ENCODE measurements at regions not wholly inside any gene's neighbourhood (a gene's known extent, or its start where the extent isn't known, plus 50 kb on each side); places are given as distances from the start of the nearest gene placed in this dataset.
"Not testable (repeated sequence)": the region's sequence is repeated elsewhere in the genome, so short reads cannot be mapped to it uniquely, and the experiment has no call there.

DNA sequence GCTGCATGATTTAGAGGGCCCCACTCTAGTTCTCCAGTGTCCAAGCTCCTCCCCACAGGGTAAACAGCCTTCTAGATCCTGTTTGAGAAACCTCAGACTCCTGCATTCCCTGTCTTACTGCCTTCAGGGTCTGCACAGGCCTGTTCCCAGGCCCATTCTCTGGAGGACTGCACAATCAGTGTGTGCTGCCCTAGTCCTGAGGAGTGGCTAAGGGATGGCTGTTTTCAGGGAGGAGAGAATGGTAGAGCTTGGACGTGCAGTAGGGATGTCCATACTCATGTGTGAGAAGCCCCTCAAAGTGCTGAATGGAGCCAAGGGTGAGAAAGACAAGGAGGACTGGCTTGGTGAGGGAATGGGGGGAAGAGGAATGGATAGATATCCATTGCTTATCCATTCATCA, 103.8 kb upstream of the CCDC90B start:
- ChIA-PET POLR2A (no interaction called here), CTCF (no interaction called here)
- Histone ChIP-seq H3K27ac (ENCODE audit: extremely low read depth, low read depth, low read length) (no peak overlapping the region), H3K36me3 (ENCODE audit: control insufficient read depth in 2 of 2, insufficient read depth in 1 of 2, low read length in 2 of 2) (no peaks in the 10 kb centered on the region), H3K9me3 (ENCODE audit: control insufficient read depth, insufficient read depth, low read depth, low read length) (no peaks in the 10 kb centered on the region), H3K4me1 (ENCODE audit: control insufficient read depth, insufficient read depth, low read length) (no peaks in the 10 kb centered on the region), H3K4me3 (ENCODE audit: low read depth, low read length) (no peak overlapping the region)
- TF ChIP-seq SP2 (tag by site-specific recombination; IDR thresholded peaks at IDR 0.05) = no peak
- TF ChIP-seq ZNF221 (tag by site-specific recombination; IDR thresholded peaks at IDR 0.05; ENCODE audit: borderline replicate concordance) = no peak
- no peak for TF ChIP-seq ZNF768 (tag by site-specific recombination; IDR thresholded peaks at IDR 0.05)
- TF ChIP-seq ZNF37A (tag by site-specific recombination; IDR thresholded peaks at IDR 0.05) = no peak
- TF ChIP-seq ZNF555 (tag by site-specific recombination; conservative IDR thresholded peaks at IDR 0.05) = no peak
- no peak for TF ChIP-seq ZNF664 (tag by site-specific recombination; IDR thresholded peaks at IDR 0.05)
- TF ChIP-seq ZNF423 (tag by site-specific recombination; IDR thresholded peaks at IDR 0.05) = no peak
- TF ChIP-seq, protein P1, sequence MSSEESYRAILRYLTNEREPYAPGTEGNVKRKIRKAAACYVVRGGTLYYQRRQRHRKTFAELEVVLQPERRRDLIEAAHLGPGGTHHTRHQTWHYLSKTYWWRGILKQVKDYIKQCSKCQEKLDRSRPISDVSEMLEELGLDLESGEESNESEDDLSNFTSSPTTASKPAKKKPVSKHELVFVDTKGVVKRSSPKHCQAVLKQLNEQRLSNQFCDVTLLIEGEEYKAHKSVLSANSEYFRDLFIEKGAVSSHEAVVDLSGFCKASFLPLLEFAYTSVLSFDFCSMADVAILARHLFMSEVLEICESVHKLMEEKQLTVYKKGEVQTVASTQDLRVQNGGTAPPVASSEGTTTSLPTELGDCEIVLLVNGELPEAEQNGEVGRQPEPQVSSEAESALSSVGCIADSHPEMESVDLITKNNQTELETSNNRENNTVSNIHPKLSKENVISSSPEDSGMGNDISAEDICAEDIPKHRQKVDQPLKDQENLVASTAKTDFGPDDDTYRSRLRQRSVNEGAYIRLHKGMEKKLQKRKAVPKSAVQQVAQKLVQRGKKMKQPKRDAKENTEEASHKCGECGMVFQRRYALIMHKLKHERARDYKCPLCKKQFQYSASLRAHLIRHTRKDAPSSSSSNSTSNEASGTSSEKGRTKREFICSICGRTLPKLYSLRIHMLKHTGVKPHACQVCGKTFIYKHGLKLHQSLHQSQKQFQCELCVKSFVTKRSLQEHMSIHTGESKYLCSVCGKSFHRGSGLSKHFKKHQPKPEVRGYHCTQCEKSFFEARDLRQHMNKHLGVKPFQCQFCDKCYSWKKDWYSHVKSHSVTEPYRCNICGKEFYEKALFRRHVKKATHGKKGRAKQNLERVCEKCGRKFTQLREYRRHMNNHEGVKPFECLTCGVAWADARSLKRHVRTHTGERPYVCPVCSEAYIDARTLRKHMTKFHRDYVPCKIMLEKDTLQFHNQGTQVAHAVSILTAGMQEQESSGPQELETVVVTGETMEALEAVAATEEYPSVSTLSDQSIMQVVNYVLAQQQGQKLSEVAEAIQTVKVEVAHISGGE (tag by site-specific recombination; conservative IDR thresholded peaks at IDR 0.05; ENCODE audit: low read depth) = no peak
- TF ChIP-seq, protein P2, sequence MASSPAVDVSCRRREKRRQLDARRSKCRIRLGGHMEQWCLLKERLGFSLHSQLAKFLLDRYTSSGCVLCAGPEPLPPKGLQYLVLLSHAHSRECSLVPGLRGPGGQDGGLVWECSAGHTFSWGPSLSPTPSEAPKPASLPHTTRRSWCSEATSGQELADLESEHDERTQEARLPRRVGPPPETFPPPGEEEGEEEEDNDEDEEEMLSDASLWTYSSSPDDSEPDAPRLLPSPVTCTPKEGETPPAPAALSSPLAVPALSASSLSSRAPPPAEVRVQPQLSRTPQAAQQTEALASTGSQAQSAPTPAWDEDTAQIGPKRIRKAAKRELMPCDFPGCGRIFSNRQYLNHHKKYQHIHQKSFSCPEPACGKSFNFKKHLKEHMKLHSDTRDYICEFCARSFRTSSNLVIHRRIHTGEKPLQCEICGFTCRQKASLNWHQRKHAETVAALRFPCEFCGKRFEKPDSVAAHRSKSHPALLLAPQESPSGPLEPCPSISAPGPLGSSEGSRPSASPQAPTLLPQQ (tag by site-specific recombination; IDR thresholded peaks at IDR 0.05) = no peak
- TF ChIP-seq ZNF654 (tag by site-specific recombination; IDR thresholded peaks at IDR 0.05; ENCODE audit: low read depth) = no peak
- TF ChIP-seq, protein P3, sequence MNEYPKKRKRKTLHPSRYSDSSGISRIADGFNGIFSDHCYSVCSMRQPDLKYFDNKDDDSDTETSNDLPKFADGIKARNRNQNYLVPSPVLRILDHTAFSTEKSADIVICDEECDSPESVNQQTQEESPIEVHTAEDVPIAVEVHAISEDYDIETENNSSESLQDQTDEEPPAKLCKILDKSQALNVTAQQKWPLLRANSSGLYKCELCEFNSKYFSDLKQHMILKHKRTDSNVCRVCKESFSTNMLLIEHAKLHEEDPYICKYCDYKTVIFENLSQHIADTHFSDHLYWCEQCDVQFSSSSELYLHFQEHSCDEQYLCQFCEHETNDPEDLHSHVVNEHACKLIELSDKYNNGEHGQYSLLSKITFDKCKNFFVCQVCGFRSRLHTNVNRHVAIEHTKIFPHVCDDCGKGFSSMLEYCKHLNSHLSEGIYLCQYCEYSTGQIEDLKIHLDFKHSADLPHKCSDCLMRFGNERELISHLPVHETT (tag by site-specific recombination; IDR thresholded peaks at IDR 0.05) = no peak

DNA sequence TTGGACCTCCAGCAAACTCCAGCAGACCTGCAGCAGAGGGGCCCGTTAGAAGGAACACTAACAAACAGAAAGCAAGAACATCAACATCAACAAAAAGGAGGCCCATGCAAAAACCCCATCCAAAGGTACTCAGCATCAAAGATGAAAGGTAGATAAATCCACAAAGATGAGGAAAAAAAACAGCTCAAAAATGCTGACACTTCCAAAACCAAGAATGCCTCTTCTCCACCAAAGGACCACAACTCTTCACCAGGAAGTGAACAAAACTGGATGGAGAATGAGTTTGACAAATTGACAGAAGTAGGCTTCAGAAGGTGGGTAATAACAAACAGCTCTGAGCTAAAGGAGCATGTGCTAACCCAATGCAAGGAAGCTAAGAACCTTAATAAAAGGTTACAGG, 97.7 kb upstream of the CCDC90B start:
- H3K27ac ChIP-seq (ENCODE audit: extremely low read depth, low read depth, low read length); H3K4me3 ChIP-seq (ENCODE audit: low read depth, low read length); H3K36me3 ChIP-seq (ENCODE audit: control insufficient read depth in 2 of 2, insufficient read depth in 1 of 2, low read length in 2 of 2); H3K4me1 ChIP-seq (ENCODE audit: control insufficient read depth, insufficient read depth, low read length); CTCF ChIA-PET; H3K9me3 ChIP-seq (ENCODE audit: control insufficient read depth, insufficient read depth, low read depth, low read length); POLR2A ChIA-PET: not testable (repeated sequence)

DNA sequence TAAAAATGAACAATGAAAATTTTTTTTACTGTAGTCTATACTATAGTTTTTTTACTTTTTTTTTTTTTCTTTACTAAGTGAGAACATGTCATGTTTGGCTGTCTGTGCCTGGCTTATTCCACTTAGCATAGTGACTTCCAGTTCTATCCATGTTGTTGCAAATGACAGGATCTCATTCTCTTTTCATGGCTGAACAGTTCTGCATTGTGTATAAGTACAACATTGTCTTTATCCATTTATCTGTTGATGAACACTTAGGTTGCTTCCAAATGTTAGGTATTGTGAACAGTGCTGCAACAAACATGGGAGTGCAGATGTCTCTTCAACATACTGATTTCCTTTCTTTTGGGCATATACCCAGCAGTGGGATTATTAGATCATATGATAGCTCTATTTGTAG, 88.1 kb upstream of the CCDC90B start:
- Histone ChIP-seq H3K4me3 (ENCODE audit: low read depth, low read length) (no peak overlapping the region), H3K27ac (ENCODE audit: extremely low read depth, low read depth, low read length) (no peak overlapping the region), H3K36me3 (ENCODE audit: control insufficient read depth in 2 of 2, insufficient read depth in 1 of 2, low read length in 2 of 2) (no peaks in the 10 kb centered on the region), H3K4me1 (ENCODE audit: control insufficient read depth, insufficient read depth, low read length) (no peaks in the 10 kb centered on the region), H3K9me3 (ENCODE audit: control insufficient read depth, insufficient read depth, low read depth, low read length) (no peaks in the 10 kb centered on the region)
- ChIA-PET CTCF (no interaction called here), POLR2A (no interaction called here)
- no peak for TF ChIP-seq ZNF610 (tag by site-specific recombination; IDR thresholded peaks at IDR 0.05; ENCODE audit: borderline replicate concordance)
- TF ChIP-seq SCRT1 (tag by site-specific recombination; IDR thresholded peaks at IDR 0.05; ENCODE audit: borderline replicate concordance) = no peak
- no peak for TF ChIP-seq SP7 (tag by site-specific recombination; IDR thresholded peaks at IDR 0.05)
- TF ChIP-seq, protein P4, sequence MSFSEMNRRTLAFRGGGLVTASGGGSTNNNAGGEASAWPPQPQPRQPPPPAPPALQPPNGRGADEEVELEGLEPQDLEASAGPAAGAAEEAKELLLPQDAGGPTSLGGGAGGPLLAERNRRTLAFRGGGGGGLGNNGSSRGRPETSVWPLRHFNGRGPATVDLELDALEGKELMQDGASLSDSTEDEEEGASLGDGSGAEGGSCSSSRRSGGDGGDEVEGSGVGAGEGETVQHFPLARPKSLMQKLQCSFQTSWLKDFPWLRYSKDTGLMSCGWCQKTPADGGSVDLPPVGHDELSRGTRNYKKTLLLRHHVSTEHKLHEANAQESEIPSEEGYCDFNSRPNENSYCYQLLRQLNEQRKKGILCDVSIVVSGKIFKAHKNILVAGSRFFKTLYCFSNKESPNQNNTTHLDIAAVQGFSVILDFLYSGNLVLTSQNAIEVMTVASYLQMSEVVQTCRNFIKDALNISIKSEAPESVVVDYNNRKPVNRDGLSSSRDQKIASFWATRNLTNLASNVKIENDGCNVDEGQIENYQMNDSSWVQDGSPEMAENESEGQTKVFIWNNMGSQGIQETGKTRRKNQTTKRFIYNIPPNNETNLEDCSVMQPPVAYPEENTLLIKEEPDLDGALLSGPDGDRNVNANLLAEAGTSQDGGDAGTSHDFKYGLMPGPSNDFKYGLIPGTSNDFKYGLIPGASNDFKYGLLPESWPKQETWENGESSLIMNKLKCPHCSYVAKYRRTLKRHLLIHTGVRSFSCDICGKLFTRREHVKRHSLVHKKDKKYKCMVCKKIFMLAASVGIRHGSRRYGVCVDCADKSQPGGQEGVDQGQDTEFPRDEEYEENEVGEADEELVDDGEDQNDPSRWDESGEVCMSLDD (tag by site-specific recombination; IDR thresholded peaks at IDR 0.05) = no peak
